Activated CD8-positive, alpha-beta T cell treated with anti-CD3 and anti-CD28 coated beads for 36 hours (primary cell): ENCODE measurements at regions not wholly inside any gene's neighbourhood (a gene's known extent, or its start where the extent isn't known, plus 50 kb on each side); places are given as distances from the start of the nearest gene placed in this dataset.

Source experiments
- ATAC-seq: fragments of 200-7000 bp; cut with Tn5 transposase; one replicate; pipeline ENCODE4 v1.10.0; 2021; ENCODE audit warnings: mild to moderate bottlenecking, moderate library complexity
- CTCF ChIA-PET: fragments of 350-600 bp; sonication (Branson Sonifier 250); formaldehyde crosslinking; loops from one replicate; lab custom pipeline; 2021; ENCODE audit warnings: antibody characterized with exemption; lab: Charles Lee
- POLR2A ChIA-PET: fragments of 350-600 bp; sonication (Branson Sonifier 250); formaldehyde crosslinking; loops from one replicate; lab custom pipeline; 2021; ENCODE audit warnings: antibody characterized with exemption; lab: Charles Lee
- DNase-seq: peaks from one replicate; pipeline ENCODE4 v3.0.0-alpha.2; 2020
- H3K27ac Mint-ChIP-seq: one replicate; pipeline ENCODE4 v1.8.0; 2021; ENCODE audit warnings: mild to moderate bottlenecking, mixed read lengths
- H3K27me3 Mint-ChIP-seq: one replicate; pipeline ENCODE4 v1.8.0; 2021; ENCODE audit warnings: mixed read lengths
- H3K36me3 Mint-ChIP-seq: one replicate; pipeline ENCODE4 v1.8.0; 2021; ENCODE audit warnings: low read depth, mixed read lengths
- H3K4me1 Mint-ChIP-seq: one replicate; pipeline ENCODE4 v1.8.0; 2021; ENCODE audit warnings: low read depth, mixed read lengths
- H3K4me3 Mint-ChIP-seq: one replicate; pipeline ENCODE4 v1.8.0; 2021; ENCODE audit warnings: mild to moderate bottlenecking, moderate library complexity, mixed read lengths
- H3K9me3 Mint-ChIP-seq: one replicate; pipeline ENCODE4 v1.8.0; 2021; ENCODE audit warnings: mixed read lengths
- intact Hi-C: fragments of 100-400 bp; cut with micrococcal nuclease; formaldehyde crosslinking; loops from one replicate; pipeline ENCODE4 v1.10.0; 2022
- TF ChIP-seq, protein P1 (sequence below): fragments of 200-600 bp; IDR thresholded peaks from one replicate; pipeline ENCODE4 v1.8.0; 2022; ENCODE audit warnings: antibody characterized with exemption, mild to moderate bottlenecking

DNA sequence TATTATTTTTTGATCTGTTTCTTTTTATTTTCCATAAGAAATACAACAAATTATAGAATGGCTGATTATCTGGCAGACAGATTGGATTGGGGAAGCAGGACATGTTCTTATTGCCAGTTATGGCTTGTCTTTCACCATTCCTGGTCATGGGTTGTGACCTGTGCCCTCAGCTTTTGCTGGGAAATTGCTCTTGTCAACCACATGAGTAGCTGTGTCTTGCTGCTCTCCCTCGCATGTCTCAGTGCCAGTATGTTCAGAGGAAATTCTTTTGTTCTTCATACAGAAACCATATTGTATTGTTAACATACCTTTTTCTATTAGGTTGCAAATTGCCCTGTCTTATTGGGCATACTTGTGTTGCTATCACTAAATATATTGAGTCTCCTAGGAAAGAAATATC, 344.1 kb downstream of the OSTF1 start:
- H3K36me3 Mint-ChIP-seq = no peaks in the 10 kb centered on the region
- no peak for ATAC-seq

DNA sequence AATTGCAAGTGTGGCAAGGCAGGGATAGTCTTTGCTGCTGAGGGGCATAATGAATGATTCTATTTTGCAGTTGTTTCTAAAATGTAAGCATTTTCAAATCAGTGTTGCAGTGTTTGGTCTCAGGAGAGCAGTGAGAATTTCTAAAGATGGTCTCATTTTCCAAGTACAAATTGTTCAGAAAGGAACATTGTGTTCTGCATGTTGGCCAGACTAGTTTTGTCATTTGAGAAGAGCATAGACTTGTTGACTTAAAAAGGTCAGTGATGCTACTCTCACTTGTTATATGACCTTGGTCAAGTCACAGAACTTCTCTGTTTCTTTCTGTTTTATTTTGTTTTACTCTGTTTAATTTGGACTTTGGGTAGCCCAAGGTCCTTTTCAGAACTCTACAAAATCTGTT, 344.6 kb downstream of the OSTF1 start:
- Mint-ChIP-seq H3K9me3 (no peaks in the 10 kb centered on the region), H3K27me3 (peaks cover 10% of the 10 kb centered on the region), H3K36me3 (no peaks in the 10 kb centered on the region), H3K27ac (no peak overlapping the region), H3K4me1 (no peaks in the 10 kb centered on the region), H3K4me3 (no peak overlapping the region)
- TF ChIP-seq, protein P1, sequence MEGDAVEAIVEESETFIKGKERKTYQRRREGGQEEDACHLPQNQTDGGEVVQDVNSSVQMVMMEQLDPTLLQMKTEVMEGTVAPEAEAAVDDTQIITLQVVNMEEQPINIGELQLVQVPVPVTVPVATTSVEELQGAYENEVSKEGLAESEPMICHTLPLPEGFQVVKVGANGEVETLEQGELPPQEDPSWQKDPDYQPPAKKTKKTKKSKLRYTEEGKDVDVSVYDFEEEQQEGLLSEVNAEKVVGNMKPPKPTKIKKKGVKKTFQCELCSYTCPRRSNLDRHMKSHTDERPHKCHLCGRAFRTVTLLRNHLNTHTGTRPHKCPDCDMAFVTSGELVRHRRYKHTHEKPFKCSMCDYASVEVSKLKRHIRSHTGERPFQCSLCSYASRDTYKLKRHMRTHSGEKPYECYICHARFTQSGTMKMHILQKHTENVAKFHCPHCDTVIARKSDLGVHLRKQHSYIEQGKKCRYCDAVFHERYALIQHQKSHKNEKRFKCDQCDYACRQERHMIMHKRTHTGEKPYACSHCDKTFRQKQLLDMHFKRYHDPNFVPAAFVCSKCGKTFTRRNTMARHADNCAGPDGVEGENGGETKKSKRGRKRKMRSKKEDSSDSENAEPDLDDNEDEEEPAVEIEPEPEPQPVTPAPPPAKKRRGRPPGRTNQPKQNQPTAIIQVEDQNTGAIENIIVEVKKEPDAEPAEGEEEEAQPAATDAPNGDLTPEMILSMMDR = no peak
- POLR2A ChIA-PET = no interaction called here
- intact Hi-C loops = no loop called here
- CTCF ChIA-PET = no interaction called here
- ATAC-seq (no peak), DNase-seq (no peak)

More for the DNA sequence above, 344.1 kb downstream of the OSTF1 start:
- Mint-ChIP-seq H3K27me3 (peaks cover 10% of the 10 kb centered on the region), H3K9me3 (no peaks in the 10 kb centered on the region), H3K27ac (no peak overlapping the region), H3K4me3 (no peak overlapping the region), H3K4me1 (no peaks in the 10 kb centered on the region)
- TF ChIP-seq, protein P1 = no peak
- POLR2A ChIA-PET = interaction anchor here (0.6 kb wide), 1 partner anchor 693 kb away, joined by 3 read pairs; no protein-coding TSS in a partner anchor
- CTCF ChIA-PET = no interaction called here
- intact Hi-C loops = no loop called here
- DNase-seq = no peak

DNA sequence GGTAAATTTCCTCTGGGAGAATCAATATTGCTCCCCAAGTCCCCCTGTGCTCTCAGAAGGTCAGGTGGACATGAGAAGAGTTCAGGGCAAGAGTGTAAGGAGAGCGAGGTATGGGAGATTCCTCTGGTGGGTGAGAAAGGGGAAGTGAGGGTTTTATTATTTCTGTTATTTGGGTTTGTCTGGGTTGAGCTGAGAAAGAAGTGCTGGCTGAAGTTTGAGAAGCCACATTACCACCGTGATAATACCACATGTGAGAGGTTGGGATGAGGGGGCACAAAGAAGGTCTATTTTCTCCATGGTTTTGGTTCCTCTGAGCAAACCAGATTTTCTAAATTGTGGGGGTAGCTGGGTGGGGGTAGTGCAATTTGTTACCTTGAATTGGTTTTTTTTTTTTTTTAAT, 350.4 kb downstream of the OSTF1 start:
- Mint-ChIP-seq H3K27ac (no peak overlapping the region), H3K27me3 (peaks cover 8% of the 10 kb centered on the region), H3K4me1 (peaks cover 2% of the 10 kb centered on the region), H3K4me3 (no peak overlapping the region), H3K36me3 (no peaks in the 10 kb centered on the region), H3K9me3 (no peaks in the 10 kb centered on the region)
- ChIA-PET POLR2A (no interaction called here), CTCF (no interaction called here)
- intact Hi-C loops = no loop called here
- DNase-seq (no peak), ATAC-seq (no peak)
- TF ChIP-seq, protein P1 = no peak

DNA sequence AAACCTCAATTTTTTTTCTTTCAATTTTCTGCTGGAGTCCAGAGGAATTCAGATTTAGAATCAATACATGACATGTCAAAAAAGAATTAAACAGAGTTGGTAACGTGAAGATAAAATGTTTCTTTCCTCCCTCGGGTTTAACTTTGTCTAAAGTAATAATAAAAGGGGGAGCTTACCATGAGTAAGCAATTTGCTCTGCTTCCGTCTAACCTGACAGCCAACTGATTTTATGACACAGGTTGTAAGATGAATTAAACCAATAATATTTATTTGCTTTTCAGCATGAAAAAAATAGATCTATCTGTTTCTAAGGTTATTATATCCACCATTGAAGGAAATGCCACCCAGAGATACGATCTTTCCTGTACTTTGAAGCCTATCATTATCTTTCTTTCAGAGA, 352.6 kb downstream of the OSTF1 start:
- Mint-ChIP-seq H3K27me3 (peaks cover 7% of the 10 kb centered on the region), H3K36me3 (no peaks in the 10 kb centered on the region), H3K27ac (no peak overlapping the region), H3K4me1 (peaks cover 2% of the 10 kb centered on the region), H3K4me3 (no peak overlapping the region), H3K9me3 (no peaks in the 10 kb centered on the region)
- POLR2A ChIA-PET = no interaction called here
- ATAC-seq (no peak), DNase-seq (no peak)
- intact Hi-C loops = no loop called here
- CTCF ChIA-PET = no interaction called here
- TF ChIP-seq, protein P1 = no peak

DNA sequence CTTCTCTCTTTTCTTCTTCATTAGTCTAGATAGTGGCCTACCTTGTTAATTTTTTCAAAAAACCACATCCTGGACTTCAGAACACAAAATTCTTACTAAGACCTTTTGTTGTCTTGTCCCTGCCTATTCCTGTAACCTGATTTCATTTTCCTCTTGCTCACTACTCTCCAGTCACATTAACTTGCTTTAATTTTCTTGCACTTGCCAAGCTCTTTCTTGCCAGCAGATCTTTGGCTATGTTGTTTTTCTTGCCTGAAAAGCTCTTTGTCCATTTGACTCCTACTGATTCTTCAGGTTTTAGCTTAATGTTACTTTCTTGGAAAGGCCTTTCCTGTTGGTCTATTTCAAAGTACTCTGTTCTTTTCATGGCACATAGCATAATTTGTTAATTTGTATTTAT, 356.8 kb downstream of the OSTF1 start:
- ATAC-seq (no peak), DNase-seq (no peak)
- H3K27me3 Mint-ChIP-seq = no peaks in the 10 kb centered on the region
- intact Hi-C loops = no loop called here
- CTCF ChIA-PET = no interaction called here
- TF ChIP-seq, protein P1 = no peak
- no peaks in the 10 kb centered on the region for H3K36me3 Mint-ChIP-seq
- POLR2A ChIA-PET = no interaction called here
- no peak overlapping the region for H3K4me3 Mint-ChIP-seq
- H3K4me1 Mint-ChIP-seq = peaks cover 2% of the 10 kb centered on the region
- no peaks in the 10 kb centered on the region for H3K9me3 Mint-ChIP-seq
- no peak overlapping the region for H3K27ac Mint-ChIP-seq
